ENCODE measurements at regions not wholly inside any gene's neighbourhood (a gene's known extent, or its start where the extent isn't known, plus 50 kb on each side); places are given as distances from the start of the nearest gene placed in this dataset.

- no peak for TF ChIP-seq POLR2A (IDR thresholded peaks at IDR 0.05; ENCODE audit: low read depth, low read length)
- no peak for TF ChIP-seq POLR2AphosphoS5 (IDR thresholded peaks at IDR 0.05; ENCODE audit: low read depth, low read length)
- TF ChIP-seq TAF1 (IDR thresholded peaks at IDR 0.05; ENCODE audit: borderline replicate concordance, low read depth, low read length) = no peak
Measured at GRCh38 chr9:91119142-91119541, 242.6 kb downstream of the AUH start.
